Fibroblast of lung (primary cell): ENCODE measurements at regions not wholly inside any gene's neighbourhood (a gene's known extent, or its start where the extent isn't known, plus 50 kb on each side); places are given as distances from the start of the nearest gene placed in this dataset.

Experiments used
- EZH2 ChIP-seq: IDR thresholded peaks from 2 replicates; pipeline ENCODE4 v1.5.1; 2012; ENCODE audit warnings: low read length, control low read depth, mild to moderate bottlenecking; ENCODE audit errors: missing control alignments
- TF ChIP-seq, protein P1 (sequence below), 2 donors: IDR thresholded peaks in 1 of 2; conservative IDR thresholded peaks in 1 of 2; 1 replicate in 1 of 2; 2 replicates in 1 of 2; pipeline ENCODE4 v1.5.1; 2011 to 2012; ENCODE audit warnings: low read length in 2 of 2, control low read depth in 1 of 2, inconsistent platforms in 1 of 2, low read depth in 1 of 2, mild to moderate bottlenecking in 1 of 2

DNA sequence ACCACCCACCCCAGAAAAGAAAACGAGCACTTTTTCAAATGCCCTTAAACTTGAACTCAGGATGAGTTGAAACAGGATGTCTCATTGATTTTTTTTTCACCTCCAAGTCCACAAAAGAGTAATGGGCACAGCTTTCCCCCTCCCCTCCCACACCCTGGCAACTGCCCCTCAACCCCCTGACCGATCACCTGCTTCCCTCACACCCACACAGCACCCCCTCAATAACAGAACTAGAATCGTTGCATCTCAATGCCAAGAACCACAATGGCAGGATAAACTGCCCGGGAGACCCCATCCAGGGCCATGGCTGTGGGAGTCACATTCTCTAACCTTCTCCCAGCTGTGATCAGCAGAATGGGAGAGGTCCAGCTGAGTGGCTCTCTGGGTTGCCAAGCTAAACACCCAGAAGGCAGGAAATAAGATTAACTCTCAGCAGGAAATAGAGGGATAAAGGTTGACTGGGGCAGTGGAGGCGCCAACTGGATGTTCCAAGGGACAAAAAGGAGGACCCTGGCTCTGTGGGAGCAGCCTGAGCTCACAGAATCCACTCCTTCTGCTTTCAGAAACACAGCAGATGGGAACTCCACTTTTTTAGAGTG is 128.0 kb upstream of the SDK2 start:
- TF ChIP-seq, protein P1, sequence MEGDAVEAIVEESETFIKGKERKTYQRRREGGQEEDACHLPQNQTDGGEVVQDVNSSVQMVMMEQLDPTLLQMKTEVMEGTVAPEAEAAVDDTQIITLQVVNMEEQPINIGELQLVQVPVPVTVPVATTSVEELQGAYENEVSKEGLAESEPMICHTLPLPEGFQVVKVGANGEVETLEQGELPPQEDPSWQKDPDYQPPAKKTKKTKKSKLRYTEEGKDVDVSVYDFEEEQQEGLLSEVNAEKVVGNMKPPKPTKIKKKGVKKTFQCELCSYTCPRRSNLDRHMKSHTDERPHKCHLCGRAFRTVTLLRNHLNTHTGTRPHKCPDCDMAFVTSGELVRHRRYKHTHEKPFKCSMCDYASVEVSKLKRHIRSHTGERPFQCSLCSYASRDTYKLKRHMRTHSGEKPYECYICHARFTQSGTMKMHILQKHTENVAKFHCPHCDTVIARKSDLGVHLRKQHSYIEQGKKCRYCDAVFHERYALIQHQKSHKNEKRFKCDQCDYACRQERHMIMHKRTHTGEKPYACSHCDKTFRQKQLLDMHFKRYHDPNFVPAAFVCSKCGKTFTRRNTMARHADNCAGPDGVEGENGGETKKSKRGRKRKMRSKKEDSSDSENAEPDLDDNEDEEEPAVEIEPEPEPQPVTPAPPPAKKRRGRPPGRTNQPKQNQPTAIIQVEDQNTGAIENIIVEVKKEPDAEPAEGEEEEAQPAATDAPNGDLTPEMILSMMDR (conservative IDR thresholded peaks at IDR 0.05 in 1 of 2, IDR thresholded peaks at IDR 0.05 in 1 of 2; ENCODE audit: low read depth in 1 of 2, low read length in 2 of 2): no peak
- no peak for TF ChIP-seq EZH2
